Glomerular visceral epithelial cell (primary cell): ENCODE measurements at regions not wholly inside any gene's neighbourhood (a gene's known extent, or its start where the extent isn't known, plus 50 kb on each side); places are given as distances from the start of the nearest gene placed in this dataset.
A peak's percentile ranks its signal among the peaks of the same experiment; 100 is the strongest.

Source experiments
- DNase-seq: peaks from one replicate; pipeline ENCODE4 v3.0.0-alpha.2; 2016; ENCODE audit errors: extremely low spot score

- no peak for DNase-seq
Measured at GRCh38 chr16:66265556-66266141, 100.8 kb upstream of the CDH5 start.

DNA sequence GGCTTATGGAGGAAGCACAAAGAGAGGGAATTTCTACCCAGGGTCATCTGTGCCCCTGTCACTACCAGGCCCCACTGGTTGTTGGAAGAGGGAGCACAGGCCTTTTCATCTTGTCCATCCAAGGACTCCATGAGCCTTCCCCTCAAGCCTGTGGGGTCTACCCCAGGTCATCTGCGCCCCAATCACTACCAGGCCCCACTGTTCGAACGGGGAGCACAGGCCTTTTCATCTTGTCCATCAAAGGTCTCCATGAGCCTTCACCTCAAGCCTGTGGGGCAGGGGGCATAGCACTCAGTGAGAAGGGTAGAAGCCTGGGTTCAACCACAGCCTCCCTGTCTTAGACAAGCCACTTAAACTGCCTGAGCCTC is 101.5 kb upstream of the CDH5 start:
- DNase-seq: no peak

- DNase-seq: no peak
Measured at GRCh38 chr16:66264311-66265047, 102.0 kb upstream of the CDH5 start.

DNA sequence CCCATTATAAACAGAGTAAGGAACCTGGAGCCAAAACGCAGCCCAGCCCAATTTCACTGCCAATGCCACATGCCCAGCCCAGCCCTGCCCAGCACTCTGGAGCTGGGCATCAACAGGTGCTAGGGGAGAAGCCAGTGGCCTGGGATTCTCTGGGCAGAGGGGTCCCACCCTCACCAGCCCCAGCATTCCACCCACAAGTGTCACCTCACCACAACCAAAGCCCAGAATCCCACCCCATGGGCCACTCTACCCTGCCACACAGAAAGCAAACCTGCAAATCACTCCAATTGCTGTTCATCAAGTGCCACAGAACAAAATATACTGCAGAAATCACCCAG is 102.5 kb upstream of the CDH5 start:
- no peak for DNase-seq

GRCh38 chr16:66263168-66263972 is 103.1 kb upstream of the CDH5 start:
- DNase-seq: no peak

- DNase-seq: no peak
Measured at GRCh38 chr16:66262253-66263167, 104.0 kb upstream of the CDH5 start.

DNA sequence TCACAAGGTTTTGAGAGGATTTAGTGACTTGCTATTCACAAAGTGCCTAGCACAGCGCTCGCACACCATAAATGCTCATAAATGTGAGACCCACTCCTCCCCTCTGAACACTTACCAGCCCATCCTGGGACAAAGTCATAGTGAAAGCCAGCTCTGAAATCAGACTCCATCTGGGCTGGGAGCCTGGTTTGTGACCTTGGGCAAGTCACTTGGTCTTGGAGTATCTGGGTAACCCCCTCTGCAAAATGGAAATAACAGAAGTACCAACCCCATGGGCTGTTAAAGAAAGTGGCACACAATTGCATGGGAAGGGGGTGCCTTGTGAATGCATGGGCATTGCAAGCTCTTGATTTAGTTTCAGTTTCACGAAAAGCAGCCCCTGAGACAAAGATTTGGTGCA is 104.7 kb upstream of the CDH5 start:
- no peak for DNase-seq

- no peak for DNase-seq
Measured at GRCh38 chr16:66260522-66261254, 105.8 kb upstream of the CDH5 start.

DNA sequence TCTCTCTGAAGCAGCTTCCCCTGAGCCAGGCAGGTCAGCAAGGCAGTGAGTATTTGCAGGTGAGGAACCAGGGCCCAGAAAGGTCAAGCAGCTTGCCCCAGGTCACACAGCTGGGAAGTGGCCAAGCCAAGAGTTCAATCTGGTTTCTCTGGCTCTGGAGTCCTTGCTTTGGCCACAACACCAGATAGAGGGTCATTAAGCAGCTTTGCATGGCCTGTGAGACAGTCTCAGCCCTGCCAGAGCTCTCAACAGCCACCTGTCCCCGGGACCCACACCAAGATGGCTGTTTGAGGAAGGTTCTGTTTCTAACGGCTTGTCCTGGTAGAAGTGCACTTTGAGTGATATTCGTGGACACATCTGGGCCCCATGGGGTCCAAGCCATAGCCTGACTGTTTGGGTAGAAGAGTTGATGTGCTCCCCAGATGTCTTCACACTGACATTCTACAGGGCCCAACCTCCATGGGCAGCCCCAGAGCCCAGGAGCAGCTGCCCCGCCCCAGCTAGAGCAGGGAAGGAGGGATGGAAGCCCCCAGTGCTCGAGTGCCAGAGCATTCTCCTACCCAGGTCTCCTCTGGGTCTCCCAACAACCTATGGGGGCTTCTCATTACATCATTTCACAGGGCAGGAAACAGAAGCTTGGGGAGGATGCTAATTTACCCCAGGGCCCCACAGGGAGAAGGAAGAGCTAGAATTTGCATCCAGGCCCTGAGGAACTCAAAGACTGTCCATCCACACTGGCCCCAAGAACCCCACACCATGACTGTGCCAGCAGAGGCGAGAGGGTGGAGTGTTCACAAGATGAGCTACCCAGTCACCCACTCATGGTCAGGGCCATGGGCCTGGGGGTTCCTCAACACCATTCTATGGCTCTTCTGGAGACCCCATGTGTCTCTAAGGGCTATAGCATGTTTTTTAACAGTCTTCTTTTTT is 107.3 kb upstream of the CDH5 start:
- DNase-seq: no peak

DNA sequence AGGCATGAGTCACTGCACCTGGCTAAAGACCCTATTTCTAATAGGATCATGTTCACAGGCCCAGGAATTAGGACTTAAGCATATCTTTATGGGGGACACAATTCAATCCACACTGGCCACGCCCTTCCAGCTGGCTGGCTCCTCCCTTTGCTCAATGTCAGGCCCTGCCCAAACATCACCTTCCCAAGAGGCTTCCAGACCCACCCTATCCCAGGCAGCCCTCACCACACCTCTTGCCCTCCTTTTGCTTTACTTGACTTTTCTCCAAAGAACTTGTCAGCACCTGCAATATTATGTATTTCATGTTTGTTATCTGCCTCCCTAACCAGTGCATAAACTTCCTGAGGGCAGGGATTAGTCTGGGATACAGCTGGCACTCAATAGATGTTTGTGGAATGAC is 109.6 kb upstream of the CDH5 start:
- no peak for DNase-seq

DNA sequence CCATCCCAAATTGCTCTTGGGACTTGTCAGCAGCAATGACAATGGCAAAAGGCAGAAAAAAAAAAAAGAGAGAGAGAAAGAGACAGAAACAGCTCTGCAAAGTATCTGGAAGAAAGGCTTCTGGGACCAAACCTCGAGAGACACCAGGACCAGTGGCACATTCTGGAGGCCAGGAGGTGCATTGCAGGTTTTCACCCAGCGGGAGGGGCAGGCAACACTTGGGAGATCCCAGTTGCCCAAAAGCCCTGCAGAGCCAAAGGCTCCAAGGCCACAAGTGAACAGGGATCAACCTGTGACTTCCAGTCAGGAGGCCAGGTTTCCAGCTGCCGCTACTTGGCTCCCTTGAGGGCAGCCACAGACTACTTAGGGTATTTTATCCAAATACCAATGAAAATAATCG is 110.8 kb upstream of the CDH5 start:
- no peak for DNase-seq

GRCh38 chr16:66254751-66255150 is 111.7 kb upstream of the CDH5 start:
- no peak for DNase-seq

DNA sequence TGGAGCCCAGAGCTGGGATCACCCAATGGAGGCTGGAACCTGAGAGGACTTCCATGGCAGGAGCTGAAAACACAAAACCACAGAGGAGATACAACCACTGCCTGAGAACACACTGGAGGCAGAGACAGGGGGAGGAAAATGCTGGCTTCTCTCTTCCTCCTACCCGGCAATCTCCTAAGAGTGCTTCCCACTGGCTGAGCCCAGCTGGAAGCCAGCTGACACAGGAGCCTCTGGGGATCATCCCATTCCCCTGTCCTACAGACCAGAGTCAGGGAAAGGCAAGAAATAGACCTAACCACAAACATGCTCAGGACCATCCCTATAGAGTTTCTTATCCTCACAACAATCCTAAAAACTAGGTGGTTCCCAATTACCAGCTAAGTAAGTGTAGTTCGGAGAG is 112.4 kb upstream of the CDH5 start:
- DNase-seq: no peak

GRCh38 chr16:66251476-66252160 is 114.9 kb upstream of the CDH5 start:
- no peak for DNase-seq

DNA sequence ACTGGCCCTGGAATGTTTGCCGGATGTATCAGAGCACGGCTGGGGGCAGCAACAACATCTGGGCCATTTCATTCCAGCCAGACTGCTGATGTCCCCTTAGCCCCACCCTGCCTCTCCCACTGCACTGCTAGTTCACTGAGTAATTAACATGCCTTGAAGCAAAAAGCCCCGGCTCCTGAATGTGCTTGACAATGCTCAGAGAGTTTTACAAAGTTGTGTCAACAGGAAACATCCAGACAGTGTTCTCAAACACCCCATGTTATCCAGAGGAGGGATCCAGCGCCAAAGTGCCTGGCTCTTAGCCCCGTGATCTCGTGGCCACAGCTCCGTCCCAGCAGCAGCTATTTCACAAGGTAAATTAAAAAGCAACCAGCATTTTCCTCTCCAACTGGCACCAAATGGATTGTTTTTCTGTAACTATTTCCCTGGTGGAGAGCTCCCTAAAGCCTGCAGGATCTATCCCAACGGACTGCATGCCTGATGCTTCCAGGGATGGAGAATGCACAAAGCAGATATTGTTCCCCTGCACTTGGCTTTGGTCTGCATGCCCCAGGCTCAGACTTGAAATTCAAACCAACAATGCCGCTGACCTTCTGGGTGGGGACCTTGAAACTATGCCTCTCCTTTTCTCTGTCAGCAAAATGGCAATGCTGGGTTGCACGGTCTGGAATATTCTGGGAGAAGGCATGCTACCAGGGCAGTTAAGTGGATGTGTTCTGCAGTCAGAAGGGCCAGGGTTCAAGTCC is 115.6 kb upstream of the CDH5 start:
- peak; percentile 10 for DNase-seq

GRCh38 chr16:66247516-66248481 is 118.7 kb upstream of the CDH5 start:
- no peak for DNase-seq

DNA sequence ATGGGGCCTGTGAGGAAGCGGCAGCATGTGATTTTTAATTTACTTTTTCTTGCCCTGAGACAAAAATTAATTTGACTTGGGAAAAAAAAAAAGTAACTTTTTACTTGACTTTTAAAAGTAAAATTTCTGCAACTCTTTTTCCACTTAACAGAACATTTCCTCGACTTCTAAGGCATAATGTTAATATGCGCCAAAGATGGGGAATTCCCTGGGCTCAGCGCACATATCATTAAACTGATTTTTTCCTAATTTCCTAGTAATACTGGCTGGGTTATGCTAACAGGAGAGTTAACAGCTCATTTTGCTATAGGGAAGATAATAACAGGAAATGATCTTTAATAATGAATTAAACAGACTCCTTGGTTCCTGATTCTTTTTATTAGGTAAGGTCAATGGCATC is 120.6 kb upstream of the CDH5 start:
- DNase-seq: no peak

DNA sequence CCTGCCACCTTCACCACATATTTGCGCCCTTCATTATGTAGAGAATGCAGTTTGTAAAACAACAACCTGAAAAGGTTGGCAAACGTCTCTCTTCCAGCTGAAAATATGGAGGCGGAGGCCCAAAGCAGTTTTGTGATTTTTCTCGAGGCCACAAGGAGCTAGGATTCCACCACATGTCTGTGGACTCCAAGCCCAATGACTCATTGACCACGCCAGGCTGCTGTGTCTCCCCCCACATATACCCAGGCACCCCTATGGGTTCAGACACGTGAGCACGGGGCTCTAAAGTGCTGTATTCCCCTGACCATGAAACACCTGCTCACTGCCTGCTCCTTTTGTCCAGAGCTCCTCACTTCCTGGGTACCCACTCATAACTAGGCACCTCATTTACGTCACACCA is 121.4 kb upstream of the CDH5 start:
- no peak for DNase-seq
